IMR-90 (cell line): ENCODE measurements at regions not wholly inside any gene's neighbourhood (a gene's known extent, or its start where the extent isn't known, plus 50 kb on each side); places are given as distances from the start of the nearest gene placed in this dataset.

Source experiments
- ATAC-seq: fragments of 200-7000 bp; cut with Tn5 transposase; 2 replicates; pipeline ENCODE4 v1.9.1; 2020; ENCODE audit warnings: low read depth, mild to moderate bottlenecking, moderate library complexity
- BruUV-seq: library from RNA; stranded (reverse); fragments of 400-500 nt; replicated peaks from 2 replicates; lab custom pipeline; 2021; lab: Mats Ljungman, UMichigan
- CTCF ChIA-PET: fragments of 300-600 bp; formaldehyde crosslinking; extraction: SDS; loops from one replicate; lab custom pipeline; 2021; ENCODE audit warnings: antibody characterized with exemption; lab: Yijun Ruan, JAX
- POLR2A ChIA-PET: fragments of 300-600 bp; sonication (Branson Sonifier 250); formaldehyde crosslinking; loops from one replicate; lab custom pipeline; 2022; ENCODE audit warnings: antibody characterized with exemption; ENCODE audit not compliant: unreplicated experiment; lab: Charles Lee
- DNase-seq: peaks from one replicate; pipeline ENCODE4 v3.0.0; 2013
- H2AFZ ChIP-seq: replicated peaks from 2 replicates; pipeline ENCODE3; 2013; ENCODE audit warnings: low read length, mild to moderate bottlenecking; ENCODE audit not compliant: poor library complexity
- H2AK5ac ChIP-seq: 2 replicates; pipeline ENCODE4 v1.6.1; 2013; ENCODE audit warnings: low read depth, low read length, inconsistent platforms
- H2AK9ac ChIP-seq: replicated peaks from 2 replicates; pipeline ENCODE3; 2013; ENCODE audit warnings: mild to moderate bottlenecking, low read depth, low read length, moderate library complexity; ENCODE audit not compliant: poor library complexity
- H2BK120ac ChIP-seq: 2 replicates; pipeline ENCODE4 v1.6.1; 2013; ENCODE audit warnings: low read depth, low read length, inconsistent platforms
- H2BK15ac ChIP-seq: 3 replicates; pipeline ENCODE4 v1.6.1; 2013; ENCODE audit warnings: low read depth, low read length, inconsistent platforms
- H2BK20ac ChIP-seq: 2 replicates; pipeline ENCODE4 v1.6.1; 2013; ENCODE audit warnings: low read depth, mild to moderate bottlenecking, inconsistent platforms, low read length, moderate library complexity
- H2BK5ac ChIP-seq: 2 replicates; pipeline ENCODE4 v1.6.1; 2013; ENCODE audit warnings: mild to moderate bottlenecking, low read depth, low read length, inconsistent platforms; ENCODE audit not compliant: poor library complexity, severe bottlenecking
- H3K14ac ChIP-seq: replicated peaks from 2 replicates; pipeline ENCODE4 v1.6.1; 2013; ENCODE audit warnings: low read depth, low read length, inconsistent platforms
- H3K18ac ChIP-seq: 2 replicates; pipeline ENCODE4 v1.6.1; 2013; ENCODE audit warnings: low read depth, low read length, control low read depth
- H3K23ac ChIP-seq: 2 replicates; pipeline ENCODE4 v1.6.1; 2013; ENCODE audit warnings: low read depth, low read length, inconsistent platforms
- H3K27ac ChIP-seq: 2 replicates; pipeline ENCODE4 v1.5.1; 2013; ENCODE audit warnings: mild to moderate bottlenecking, control low read depth, low read length; ENCODE audit not compliant: insufficient read depth
- H3K27me3 ChIP-seq: 2 replicates; pipeline ENCODE4 v1.6.1; 2013; ENCODE audit warnings: low read length; ENCODE audit not compliant: control insufficient read depth, insufficient read depth
- H3K36me3 ChIP-seq: 2 replicates; pipeline ENCODE4 v1.6.1; 2013; ENCODE audit warnings: low read length, mixed read lengths; ENCODE audit not compliant: control insufficient read depth, insufficient read depth
- H3K4ac ChIP-seq: 2 replicates; pipeline ENCODE4 v1.6.1; 2013; ENCODE audit warnings: low read depth, low read length, inconsistent platforms
- H3K4me1 ChIP-seq: 2 replicates; pipeline ENCODE4 v1.6.1; 2013; ENCODE audit warnings: low read length, mixed read lengths; ENCODE audit not compliant: control insufficient read depth, insufficient read depth
- H3K4me2 ChIP-seq: 2 replicates; pipeline ENCODE4 v1.6.1; 2013; ENCODE audit warnings: low read depth, mild to moderate bottlenecking, control low read depth, low read length, moderate library complexity
- H3K4me3 ChIP-seq: 2 replicates; pipeline ENCODE4 v1.5.1; 2013; ENCODE audit warnings: low read depth, mild to moderate bottlenecking, control low read depth, low read length, moderate library complexity; ENCODE audit not compliant: insufficient read depth
- H3K56ac ChIP-seq: 2 replicates; pipeline ENCODE4 v1.6.1; 2013; ENCODE audit warnings: low read length, inconsistent platforms; ENCODE audit not compliant: insufficient read depth; ENCODE audit errors: extremely low read depth
- H3K79me1 ChIP-seq, 2 experiments: 2 replicates each; pipeline ENCODE4 v1.6.1; 2013; ENCODE audit warnings: low read length in 2 of 2, inconsistent platforms in 1 of 2, low read depth in 1 of 2
- H3K9ac ChIP-seq: 2 replicates; pipeline ENCODE4 v1.6.1; 2013; ENCODE audit warnings: low read depth, low read length, control low read depth
- H3K9me1 ChIP-seq: 2 replicates; pipeline ENCODE4 v1.6.1; 2013; ENCODE audit warnings: low read length, inconsistent platforms; ENCODE audit not compliant: insufficient read depth
- H3K9me3 ChIP-seq: 2 replicates; pipeline ENCODE4 v1.6.1; 2013; ENCODE audit warnings: low read length; ENCODE audit not compliant: control insufficient read depth, insufficient read depth
- H4K20me1 ChIP-seq: 2 replicates; pipeline ENCODE4 v1.6.1; 2013; ENCODE audit warnings: low read length, inconsistent platforms; ENCODE audit not compliant: insufficient read depth
- H4K5ac ChIP-seq: 2 replicates; pipeline ENCODE4 v1.6.1; 2013; ENCODE audit warnings: mild to moderate bottlenecking, low read depth, low read length, control low read depth
- H4K8ac ChIP-seq, 2 experiments: 2 replicates each; pipeline ENCODE4 v1.6.1; 2013; ENCODE audit warnings: low read depth in 2 of 2, low read length in 2 of 2, control low read depth in 1 of 2, inconsistent platforms in 1 of 2
- H4K91ac ChIP-seq: 2 replicates; pipeline ENCODE4 v1.6.1; 2013; ENCODE audit warnings: low read depth, low read length, inconsistent platforms; ENCODE audit not compliant: insufficient read depth
- MAFK ChIP-seq: IDR thresholded peaks from 2 replicates; pipeline ENCODE4 v1.6.1; 2012; ENCODE audit warnings: low read depth, low read length, improper control_type of control experiment
- WGBS, 2 experiments: methylation state at CpG; one replicate each; pipeline versions ENCODE4 v1.1.5 to v1.1.7; 2013; ENCODE audit warnings: missing lambda C conversion rate in 2 of 2; ENCODE audit not compliant: insufficient read length in 1 of 2; ENCODE audit errors: extremely low coverage in 2 of 2; 5-methylcytosine and 5-hydroxymethylcytosine counted together
- dilution Hi-C: fragments of 300-500 bp; cut with HindIII; formaldehyde crosslinking; loops from one replicate; pipeline ENCODE4 v1.14.3; 2018; ENCODE audit warnings: low sequenced_read_pairs; ENCODE audit not compliant: unreplicated experiment
- in situ Hi-C: fragments of 300-500 bp; cut with MboI; formaldehyde crosslinking; loops from 3 replicates; pipeline ENCODE4 v1.14.3; 2019; ENCODE audit warnings: low sequenced_read_pairs, inconsistent platforms, mixed read lengths
- intact Hi-C: fragments of 100-400 bp; cut with micrococcal nuclease; formaldehyde crosslinking; loops from 2 replicates; pipeline ENCODE4 v1.10.0; 2022
- TF ChIP-seq, protein P1 (sequence below): fragments of 150-350 bp; IDR thresholded peaks from 2 replicates; pipeline ENCODE4 v1.6.1; 2016; ENCODE audit warnings: low read depth, mild to moderate bottlenecking, low read length, moderate library complexity, borderline replicate concordance

- Histone ChIP-seq H3K14ac (no peak overlapping the region), H3K36me3 (no peaks in the 10 kb centered on the region), H3K4me1 (no peaks in the 10 kb centered on the region), H2AFZ (no peak overlapping the region), H4K91ac (no peak overlapping the region), H3K4me3 (no peak overlapping the region), H3K9me1 (no peaks in the 10 kb centered on the region), H3K9ac (no peak overlapping the region), H4K20me1 (no peaks in the 10 kb centered on the region), H3K23ac (no peak overlapping the region), H2AK5ac (no peak overlapping the region), H2BK5ac (no peak overlapping the region), H3K27me3 (no peaks in the 10 kb centered on the region), H2AK9ac (no peak overlapping the region), H3K56ac (no peak overlapping the region), H2BK20ac (no peak overlapping the region), H3K18ac (no peak overlapping the region), H2BK120ac (no peak overlapping the region), H3K27ac (no peak overlapping the region), H2BK15ac (no peak overlapping the region), H3K4me2 (no peak overlapping the region), H4K8ac (no peak overlapping the region), H3K79me1 (no peaks in the 10 kb centered on the region), H3K9me3 (no peaks in the 10 kb centered on the region), H4K5ac (no peak overlapping the region), H3K4ac (no peak overlapping the region)
- in situ Hi-C loops (no loop called here), intact Hi-C loops (no loop called here), dilution Hi-C loops (no loop called here)
- TF ChIP-seq MAFK, result peak; percentile 59
- TF ChIP-seq, protein P1, sequence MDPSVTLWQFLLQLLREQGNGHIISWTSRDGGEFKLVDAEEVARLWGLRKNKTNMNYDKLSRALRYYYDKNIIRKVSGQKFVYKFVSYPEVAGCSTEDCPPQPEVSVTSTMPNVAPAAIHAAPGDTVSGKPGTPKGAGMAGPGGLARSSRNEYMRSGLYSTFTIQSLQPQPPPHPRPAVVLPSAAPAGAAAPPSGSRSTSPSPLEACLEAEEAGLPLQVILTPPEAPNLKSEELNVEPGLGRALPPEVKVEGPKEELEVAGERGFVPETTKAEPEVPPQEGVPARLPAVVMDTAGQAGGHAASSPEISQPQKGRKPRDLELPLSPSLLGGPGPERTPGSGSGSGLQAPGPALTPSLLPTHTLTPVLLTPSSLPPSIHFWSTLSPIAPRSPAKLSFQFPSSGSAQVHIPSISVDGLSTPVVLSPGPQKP, result no peak
- no peak for DNase-seq
- no TSS peak for BruUV-seq
- WGBS, 2 experiments, result no CpG with 5 or more reads among the region's 3 CpGs
- POLR2A ChIA-PET, result no interaction called here
- CTCF ChIA-PET, result interaction anchor here (1.7 kb wide), 1 partner anchor 17 kb away, joined by 4 read pairs; no protein-coding TSS in a partner anchor
- ATAC-seq, result no peak
Observed at GRCh38 chr4:117264072-117264471, 178.7 kb upstream of the TRAM1L1 start.
